Upper lobe of left lung (tissue), 4 donors: ENCODE measurements at regions not wholly inside any gene's neighbourhood (a gene's known extent, or its start where the extent isn't known, plus 50 kb on each side); places are given as distances from the start of the nearest gene placed in this dataset.

ENCODE experiments used
- POLR2A ChIP-seq, 4 donors: fragments of 450-650 bp; IDR thresholded peaks; one replicate each; pipeline ENCODE4 v1.5.1; 2016 to 2017; ENCODE audit warnings: antibody characterized with exemption in 4 of 4, mild to moderate bottlenecking in 2 of 4
- TF ChIP-seq, protein P1 (sequence below), 6 experiments: fragments of 450-650 bp in 4 of 6; fragments of 200-600 bp in 2 of 6; sonication (generic) in 2 of 6; IDR thresholded peaks; one replicate each; pipeline ENCODE4 v1.5.1; 2016 to 2019; ENCODE audit warnings: antibody characterized with exemption in 6 of 6

DNA sequence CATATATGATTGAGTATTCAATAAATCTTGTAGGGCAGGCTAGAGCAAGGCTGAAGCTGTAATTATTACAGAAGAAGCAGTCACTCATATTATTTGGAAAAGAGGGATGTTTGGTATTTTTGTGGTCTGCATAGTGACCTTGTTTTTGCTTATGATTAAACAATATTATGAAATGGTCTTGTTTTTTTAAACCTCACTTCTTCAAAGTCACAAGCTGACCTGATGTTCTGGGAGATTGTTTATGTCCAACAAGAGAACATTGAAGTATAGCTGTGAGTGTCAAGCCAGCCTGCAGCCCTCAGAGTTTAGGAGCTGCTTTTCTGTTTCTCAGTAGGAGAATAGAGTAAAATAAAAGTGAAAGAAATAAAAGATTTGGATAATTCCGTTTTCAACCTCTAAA lies 342.2 kb downstream of the LRRC70 start:
- TF ChIP-seq, protein P1, sequence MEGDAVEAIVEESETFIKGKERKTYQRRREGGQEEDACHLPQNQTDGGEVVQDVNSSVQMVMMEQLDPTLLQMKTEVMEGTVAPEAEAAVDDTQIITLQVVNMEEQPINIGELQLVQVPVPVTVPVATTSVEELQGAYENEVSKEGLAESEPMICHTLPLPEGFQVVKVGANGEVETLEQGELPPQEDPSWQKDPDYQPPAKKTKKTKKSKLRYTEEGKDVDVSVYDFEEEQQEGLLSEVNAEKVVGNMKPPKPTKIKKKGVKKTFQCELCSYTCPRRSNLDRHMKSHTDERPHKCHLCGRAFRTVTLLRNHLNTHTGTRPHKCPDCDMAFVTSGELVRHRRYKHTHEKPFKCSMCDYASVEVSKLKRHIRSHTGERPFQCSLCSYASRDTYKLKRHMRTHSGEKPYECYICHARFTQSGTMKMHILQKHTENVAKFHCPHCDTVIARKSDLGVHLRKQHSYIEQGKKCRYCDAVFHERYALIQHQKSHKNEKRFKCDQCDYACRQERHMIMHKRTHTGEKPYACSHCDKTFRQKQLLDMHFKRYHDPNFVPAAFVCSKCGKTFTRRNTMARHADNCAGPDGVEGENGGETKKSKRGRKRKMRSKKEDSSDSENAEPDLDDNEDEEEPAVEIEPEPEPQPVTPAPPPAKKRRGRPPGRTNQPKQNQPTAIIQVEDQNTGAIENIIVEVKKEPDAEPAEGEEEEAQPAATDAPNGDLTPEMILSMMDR (IDR thresholded peaks at IDR 0.05) = no peak
- TF ChIP-seq POLR2A (IDR thresholded peaks at IDR 0.05) = no peak
